Smooth muscle cell (in vitro differentiated cells): ENCODE measurements at regions not wholly inside any gene's neighbourhood (a gene's known extent, or its start where the extent isn't known, plus 50 kb on each side); places are given as distances from the start of the nearest gene placed in this dataset.

ENCODE experiments used
- DNase-seq: peaks from one replicate; lab custom pipeline; 2025; ENCODE audit not compliant: unreplicated experiment; lab: John Stamatoyannopoulos, UW
- H2AFZ ChIP-seq: fragments of 200-600 bp; sonication (generic); 2 replicates; pipeline ENCODE4 v1.6.0; 2016; ENCODE audit warnings: antibody characterized with exemption, low read depth, mild to moderate bottlenecking
- H3F3A ChIP-seq: fragments of 200-600 bp; sonication (generic); 2 replicates; pipeline ENCODE4 v1.6.0; 2017; ENCODE audit warnings: antibody characterized with exemption, low read depth
- H3K27ac ChIP-seq: fragments of 200-600 bp; sonication (generic); 2 replicates; pipeline ENCODE4 v1.5.1; 2016; ENCODE audit warnings: low read depth, mild to moderate bottlenecking
- H3K27me3 ChIP-seq: fragments of 200-600 bp; sonication (generic); 2 replicates; pipeline ENCODE4 v1.6.1; 2016; ENCODE audit warnings: low read depth, mild to moderate bottlenecking
- H3K36me3 ChIP-seq: fragments of 200-600 bp; sonication (generic); 2 replicates; pipeline ENCODE4 v1.5.1; 2016; ENCODE audit warnings: low read depth
- H3K4me1 ChIP-seq: fragments of 200-600 bp; sonication (generic); 2 replicates; pipeline ENCODE4 v1.5.1; 2016; ENCODE audit warnings: low read depth
- H3K4me2 ChIP-seq: fragments of 200-600 bp; sonication (generic); 2 replicates; pipeline ENCODE4 v1.6.0; 2016; ENCODE audit warnings: mild to moderate bottlenecking
- H3K4me3 ChIP-seq: fragments of 200-600 bp; sonication (generic); 2 replicates; pipeline ENCODE4 v1.5.1; 2016; ENCODE audit warnings: mild to moderate bottlenecking
- H3K79me2 ChIP-seq: fragments of 200-600 bp; sonication (generic); 2 replicates; pipeline ENCODE4 v1.6.0; 2016; ENCODE audit warnings: low read depth, mild to moderate bottlenecking
- H3K9ac ChIP-seq: fragments of 200-600 bp; sonication (generic); 2 replicates; pipeline ENCODE4 v1.6.0; 2016; ENCODE audit warnings: low read depth
- H3K9me3 ChIP-seq: fragments of 200-600 bp; sonication (generic); replicated peaks from 2 replicates; pipeline ENCODE4 v1.5.1; 2016; ENCODE audit warnings: low read depth
- H4K20me1 ChIP-seq: fragments of 200-600 bp; sonication (generic); 2 replicates; pipeline ENCODE4 v1.6.0; 2016; ENCODE audit warnings: low read depth
- CTCF ChIP-seq: fragments of 200-600 bp; sonication (generic); IDR thresholded peaks from 2 replicates; pipeline ENCODE4 v1.5.1; 2017; ENCODE audit warnings: borderline replicate concordance, mild to moderate bottlenecking, antibody characterized with exemption; ENCODE audit not compliant: insufficient read depth, poor library complexity, severe bottlenecking
- WGBS: methylation state at CpG from one replicate; pipeline ENCODE4 v1.1.7; 2016; ENCODE audit warnings: low lambda C conversion rate; 5-methylcytosine and 5-hydroxymethylcytosine counted together

GRCh38 chr13:70896136-70896535 is 787.9 kb upstream of the KLHL1 start:
- H2AFZ ChIP-seq: peak overlapping the region; percentile 53
- no peaks in the 10 kb centered on the region for H3K4me1 ChIP-seq
- no peaks in the 10 kb centered on the region for H3K36me3 ChIP-seq
- no peaks in the 10 kb centered on the region for H3K79me2 ChIP-seq
- no peaks in the 10 kb centered on the region for H3K27me3 ChIP-seq
- no peak overlapping the region for H3K4me2 ChIP-seq
- no peak for TF ChIP-seq CTCF
- no peaks in the 10 kb centered on the region for H4K20me1 ChIP-seq
- H3K9me3 ChIP-seq: no peaks in the 10 kb centered on the region
- no peak for DNase-seq
- no peak overlapping the region for H3K27ac ChIP-seq
- no peak overlapping the region for H3K4me3 ChIP-seq
- no peak overlapping the region for H3K9ac ChIP-seq
- no peaks in the 10 kb centered on the region for H3F3A ChIP-seq

GRCh38 chr13:70895599-70895998 is 787.3 kb upstream of the KLHL1 start:
- no peaks in the 10 kb centered on the region for H3K27me3 ChIP-seq
- H3K4me1 ChIP-seq: no peaks in the 10 kb centered on the region
- 87% methylated on average over 3 of the region's 3 CpGs for WGBS
- no peak overlapping the region for H3K9ac ChIP-seq
- no peaks in the 10 kb centered on the region for H4K20me1 ChIP-seq
- TF ChIP-seq CTCF: no peak
- DNase-seq: no peak
- H3K27ac ChIP-seq: no peak overlapping the region
- no peaks in the 10 kb centered on the region for H3K9me3 ChIP-seq
- no peaks in the 10 kb centered on the region for H3K36me3 ChIP-seq
- H3K4me3 ChIP-seq: no peak overlapping the region
- H3K79me2 ChIP-seq: no peaks in the 10 kb centered on the region
- H3K4me2 ChIP-seq: no peak overlapping the region
- peak overlapping the region; percentile 53 for H2AFZ ChIP-seq
- no peaks in the 10 kb centered on the region for H3F3A ChIP-seq

GRCh38 chr13:70894258-70894657 is 786.0 kb upstream of the KLHL1 start:
- Histone ChIP-seq H3K4me1 (no peaks in the 10 kb centered on the region), H3K4me2 (no peak overlapping the region), H3K27ac (no peak overlapping the region), H3K79me2 (no peaks in the 10 kb centered on the region), H3K9me3 (no peaks in the 10 kb centered on the region), H3K36me3 (no peaks in the 10 kb centered on the region), H3K4me3 (no peak overlapping the region), H3K9ac (no peak overlapping the region), H4K20me1 (no peaks in the 10 kb centered on the region), H3F3A (no peaks in the 10 kb centered on the region), H3K27me3 (no peaks in the 10 kb centered on the region), H2AFZ (no peak overlapping the region)
- 96% methylated on average over 1 of the region's 1 CpG for WGBS
- no peak for TF ChIP-seq CTCF
- no peak for DNase-seq

- Histone ChIP-seq H2AFZ (no peak overlapping the region), H3K9ac (no peak overlapping the region), H3K36me3 (no peaks in the 10 kb centered on the region), H3K9me3 (no peaks in the 10 kb centered on the region), H3K27ac (no peak overlapping the region), H3K4me2 (no peak overlapping the region), H3K4me3 (no peak overlapping the region), H3K79me2 (no peaks in the 10 kb centered on the region), H3K27me3 (no peaks in the 10 kb centered on the region), H3F3A (no peaks in the 10 kb centered on the region), H4K20me1 (no peaks in the 10 kb centered on the region), H3K4me1 (no peaks in the 10 kb centered on the region)
- TF ChIP-seq CTCF: no peak
- 70% methylated on average over 1 of the region's 1 CpG for WGBS
- DNase-seq: no peak
Observed at GRCh38 chr13:70893832-70894231, 785.6 kb upstream of the KLHL1 start.
